ENCODE measurements at regions not wholly inside any gene's neighbourhood (a gene's known extent, or its start where the extent isn't known, plus 50 kb on each side); places are given as distances from the start of the nearest gene placed in this dataset.

- TF ChIP-seq CTCF (IDR thresholded peaks at IDR 0.05) (no peak), POLR2AphosphoS5 (IDR thresholded peaks at IDR 0.05; ENCODE audit: low read depth, low read length) (no peak)
These were observed 174.1 kb downstream of the DDX1 start for GRCh38 chr2:15765686-15766302.
